ENCODE measurements at regions not wholly inside any gene's neighbourhood (a gene's known extent, or its start where the extent isn't known, plus 50 kb on each side); places are given as distances from the start of the nearest gene placed in this dataset.

- TF ChIP-seq FEZF1 (tag by site-specific recombination; IDR thresholded peaks at IDR 0.05) (no peak), ZNF48 (tag by site-specific recombination; IDR thresholded peaks at IDR 0.05) (no peak)
Measured at GRCh38 chr1:60329651-60330050, 256.1 kb upstream of the C1orf87 start (continued).

- H3K9me3 ChIP-seq (ENCODE audit: control insufficient read depth, insufficient read depth, low read depth, low read length) = no peaks in the 10 kb centered on the region
- no peaks in the 10 kb centered on the region for H3K36me3 ChIP-seq (ENCODE audit: control insufficient read depth in 2 of 2, insufficient read depth in 1 of 2, low read length in 2 of 2)
- ChIA-PET CTCF (interaction anchor here (0.6 to 1.1 kb wide), 2 partner anchors 30 to 1380 kb away, joined by 3 read pairs; no protein-coding TSS in a partner anchor), POLR2A (no interaction called here)
- no peak overlapping the region for H3K4me3 ChIP-seq (ENCODE audit: low read depth, low read length)
- H3K27ac ChIP-seq (ENCODE audit: extremely low read depth, low read depth, low read length) = no peak overlapping the region
- H3K4me1 ChIP-seq (ENCODE audit: control insufficient read depth, insufficient read depth, low read length) = no peaks in the 10 kb centered on the region
- TF ChIP-seq ZNF777 (tag by site-specific recombination; IDR thresholded peaks at IDR 0.05; ENCODE audit: borderline replicate concordance) = no peak
- no peak for TF ChIP-seq ZNF324 (tag by site-specific recombination; IDR thresholded peaks at IDR 0.05)
- TF ChIP-seq ZEB2 (tag by site-specific recombination; IDR thresholded peaks at IDR 0.05) = no peak
- TF ChIP-seq ZNF155 (tag by site-specific recombination; IDR thresholded peaks at IDR 0.05) = no peak
- TF ChIP-seq KLF10 (tag by site-specific recombination; IDR thresholded peaks at IDR 0.05) = no peak
- no peak for TF ChIP-seq ZNF37A (tag by site-specific recombination; IDR thresholded peaks at IDR 0.05)
- TF ChIP-seq ZNF221 (tag by site-specific recombination; IDR thresholded peaks at IDR 0.05; ENCODE audit: borderline replicate concordance) = no peak
- TF ChIP-seq ZNF544 (tag by site-specific recombination; IDR thresholded peaks at IDR 0.05) = no peak
- no peak for TF ChIP-seq ZNF426 (tag by site-specific recombination; IDR thresholded peaks at IDR 0.05)
- TF ChIP-seq ZSCAN4 (tag by site-specific recombination; IDR thresholded peaks at IDR 0.05) = no peak
- no peak for TF ChIP-seq ZNF768 (tag by site-specific recombination; IDR thresholded peaks at IDR 0.05)
- TF ChIP-seq MEIS1 (CRISPR knock-in tag; IDR thresholded peaks at IDR 0.05; ENCODE audit: borderline replicate concordance) = no peak
- TF ChIP-seq ZNF610 (tag by site-specific recombination; IDR thresholded peaks at IDR 0.05; ENCODE audit: borderline replicate concordance) = no peak
- no peak for TF ChIP-seq ZNF707 (tag by site-specific recombination; IDR thresholded peaks at IDR 0.05)
Measured at GRCh38 chr1:60311838-60312237, 238.3 kb upstream of the C1orf87 start.

- H3K27ac ChIP-seq (ENCODE audit: extremely low read depth, low read depth, low read length) = no peak overlapping the region
- H3K36me3 ChIP-seq (ENCODE audit: control insufficient read depth in 2 of 2, insufficient read depth in 1 of 2, low read length in 2 of 2) = no peaks in the 10 kb centered on the region; a peak in 1 of 3 replicates
- CTCF ChIA-PET = interaction anchor here (0.7 kb wide), 1 partner anchor 353 kb away, joined by 3 read pairs; no protein-coding TSS in a partner anchor
- POLR2A ChIA-PET = no interaction called here
- H3K9me3 ChIP-seq (ENCODE audit: control insufficient read depth, insufficient read depth, low read depth, low read length) = no peaks in the 10 kb centered on the region
- 0 out of 2 replicates have a peak, but pooled peaks have one; percentile 24 for TF ChIP-seq PRDM1 (tag by site-specific recombination; IDR thresholded peaks at IDR 0.05)
- TF ChIP-seq SETDB1 (IDR thresholded peaks at IDR 0.05; ENCODE audit: insufficient read length, low read length) = no peak
- no peak overlapping the region for H3K4me3 ChIP-seq (ENCODE audit: low read depth, low read length)
- no peaks in the 10 kb centered on the region for H3K4me1 ChIP-seq (ENCODE audit: control insufficient read depth, insufficient read depth, low read length)
Measured at GRCh38 chr1:60299581-60299980, 226.0 kb upstream of the C1orf87 start.

GRCh38 chr1:60298290-60298689, 224.7 kb upstream of the C1orf87 start:
- ChIA-PET POLR2A (no interaction called here), CTCF (no interaction called here)
- Histone ChIP-seq H3K36me3 (ENCODE audit: control insufficient read depth in 2 of 2, insufficient read depth in 1 of 2, low read length in 2 of 2) (no peaks in the 10 kb centered on the region; a peak in 1 of 3 replicates), H3K27ac (ENCODE audit: extremely low read depth, low read depth, low read length) (no peak overlapping the region), H3K4me3 (ENCODE audit: low read depth, low read length) (no peak overlapping the region), H3K4me1 (ENCODE audit: control insufficient read depth, insufficient read depth, low read length) (no peaks in the 10 kb centered on the region), H3K9me3 (ENCODE audit: control insufficient read depth, insufficient read depth, low read depth, low read length) (no peaks in the 10 kb centered on the region)
- TF ChIP-seq ZXDB (tag by site-specific recombination; IDR thresholded peaks at IDR 0.05) (no peak), ZNF155 (tag by site-specific recombination; IDR thresholded peaks at IDR 0.05) (no peak), ZNF621 (tag by site-specific recombination; IDR thresholded peaks at IDR 0.05) (no peak), ZNF585B (tag by site-specific recombination; IDR thresholded peaks at IDR 0.05) (no peak), ZNF513 (tag by site-specific recombination; IDR thresholded peaks at IDR 0.05) (no peak), ZNF521 (tag by site-specific recombination; IDR thresholded peaks at IDR 0.05) (no peak), ZNF324 (tag by site-specific recombination; IDR thresholded peaks at IDR 0.05) (no peak), ZNF518A (tag by site-specific recombination; conservative IDR thresholded peaks at IDR 0.05; ENCODE audit: low read depth) (no peak), ZNF23 (tag by site-specific recombination; IDR thresholded peaks at IDR 0.05; ENCODE audit: borderline replicate concordance) (no peak)

Measured in HEK293 (cell line).